ENCODE measurements at regions not wholly inside any gene's neighbourhood (a gene's known extent, or its start where the extent isn't known, plus 50 kb on each side); places are given as distances from the start of the nearest gene placed in this dataset.

- Histone ChIP-seq H4K5ac (ENCODE audit: insufficient read length, low read depth, low read length) (no peak overlapping the region), H4K20me1 (replicated peaks in 1 of 2; ENCODE audit: control insufficient read depth in 1 of 2, insufficient read depth in 2 of 2, low read length in 2 of 2) (no peaks in the 10 kb centered on the region), H3K23me2 (ENCODE audit: low read depth, low read length) (no peaks in the 10 kb centered on the region), H3K27me3 (replicated peaks in 1 of 4; ENCODE audit: control insufficient read depth in 3 of 4, extremely low read depth in 1 of 4, insufficient read depth in 3 of 4, low read length in 3 of 4) (no peaks in the 10 kb centered on the region), H4K91ac (replicated peaks; ENCODE audit: insufficient read length, low read length) (no peak overlapping the region), H3K4me3 (ENCODE audit: extremely low read depth in 1 of 4, insufficient read depth in 2 of 4, low read depth in 3 of 4, low read length in 4 of 4) (no peak overlapping the region), H2AK5ac (ENCODE audit: low read depth, low read length) (no peak overlapping the region), H3K79me1 (ENCODE audit: low read depth, low read length) (no peaks in the 10 kb centered on the region), H3K23ac (ENCODE audit: insufficient read length) (no peak overlapping the region), H3K79me2 (ENCODE audit: control insufficient read depth in 1 of 2, insufficient read depth in 2 of 2, low read length in 2 of 2) (no peaks in the 10 kb centered on the region), H3K4me2 (ENCODE audit: insufficient read depth in 1 of 2, low read depth in 2 of 2, low read length in 2 of 2) (no peak overlapping the region), H2BK12ac (ENCODE audit: low read depth, low read length) (no peak overlapping the region), H3K56ac (replicated peaks; ENCODE audit: insufficient read length, low read depth, low read length) (no peak overlapping the region), H3K4ac (replicated peaks; ENCODE audit: insufficient read length, low read depth, low read length) (no peak overlapping the region), H2BK120ac (replicated peaks; ENCODE audit: low read depth, low read length) (no peak overlapping the region), H3K9ac (replicated peaks in 1 of 4; ENCODE audit: extremely low read depth in 1 of 4, low read depth in 3 of 4, low read length in 3 of 4) (no peak overlapping the region), H3K14ac (ENCODE audit: insufficient read length) (no peak overlapping the region), H2AFZ (ENCODE audit: low read length) (no peak overlapping the region), H4K8ac (ENCODE audit: extremely low read depth, insufficient read depth, low read length) (no peak overlapping the region), H2BK20ac (ENCODE audit: low read length) (no peak overlapping the region), H3K4me1 (replicated peaks in 1 of 4; ENCODE audit: control insufficient read depth in 3 of 4, insufficient read depth in 4 of 4, low read length in 3 of 4) (no peaks in the 10 kb centered on the region), H3K9me3 (ENCODE audit: insufficient read depth in 2 of 2, low read depth in 1 of 2, low read length in 1 of 2) (no peaks in the 10 kb centered on the region), H2BK5ac (ENCODE audit: low read depth, low read length) (no peak overlapping the region), H2BK15ac (ENCODE audit: low read length) (no peak overlapping the region), H3K36me3 (ENCODE audit: control insufficient read depth in 2 of 4, insufficient read depth in 4 of 4, low read length in 3 of 4) (no peaks in the 10 kb centered on the region), H3K18ac (ENCODE audit: extremely low read depth, low read length) (no peak overlapping the region), H3K27ac (ENCODE audit: low read depth, low read length) (no peak overlapping the region)
- TF ChIP-seq SIN3A (conservative IDR thresholded peaks at IDR 0.05 in 1 of 2, IDR thresholded peaks at IDR 0.05 in 1 of 2; ENCODE audit: low read depth in 1 of 2, low read length in 2 of 2) (no peak), NANOG (IDR thresholded peaks at IDR 0.05; ENCODE audit: insufficient read depth, low read depth, low read length, poor library complexity, severe bottlenecking) (no peak), TAF1 (IDR thresholded peaks at IDR 0.05; ENCODE audit: low read depth, low read length) (no peak), E2F6 (IDR thresholded peaks at IDR 0.05) (no peak), CTBP2 (IDR thresholded peaks at IDR 0.05; ENCODE audit: borderline replicate concordance, insufficient read depth, insufficient read length, low read length) (no peak), TCF12 (IDR thresholded peaks at IDR 0.05; ENCODE audit: low read depth, low read length) (no peak), SIRT6 (IDR thresholded peaks at IDR 0.05; ENCODE audit: low read length) (no peak), KDM1A (IDR thresholded peaks at IDR 0.05; ENCODE audit: borderline replicate concordance, low read length) (no peak)
- no peak for DNase-seq (ENCODE audit: low read depth in 1 of 2, low spot score in 2 of 2)
- POLR2A ChIA-PET (ENCODE audit: partially characterized antibody): no interaction called here
- CTCF ChIA-PET (ENCODE audit: partially characterized antibody): no interaction called here
- no peak for FAIRE-seq
Observed at GRCh38 chr15:39242345-39242744, 338.5 kb upstream of the THBS1 start.
